SJCRH30 (cell line): ENCODE measurements at regions not wholly inside any gene's neighbourhood (a gene's known extent, or its start where the extent isn't known, plus 50 kb on each side); places are given as distances from the start of the nearest gene placed in this dataset.
"Not testable (repeated sequence)": the region's sequence is repeated elsewhere in the genome, so short reads cannot be mapped to it uniquely, and the experiment has no call there.

Source experiments
- DNase-seq, 2 experiments: peaks; one replicate each; pipeline ENCODE4 v3.0.0-alpha.2; 2015 to 2020
- H3K27ac ChIP-seq: fragments of 250-450 bp; sonication (Bioruptor Pico); 2 replicates; pipeline ENCODE4 v1.5.1; 2020; ENCODE audit warnings: mild to moderate bottlenecking, moderate library complexity
- H3K27me3 ChIP-seq: fragments of 250-450 bp; sonication (Bioruptor Pico); 2 replicates; pipeline ENCODE4 v1.5.1; 2020; ENCODE audit warnings: mild to moderate bottlenecking, moderate library complexity
- H3K36me3 ChIP-seq: fragments of 250-450 bp; sonication (Bioruptor Pico); 2 replicates; pipeline ENCODE4 v1.5.1; 2020; ENCODE audit warnings: mild to moderate bottlenecking, moderate library complexity
- H3K4me1 ChIP-seq: fragments of 250-450 bp; sonication (Bioruptor Pico); 2 replicates; pipeline ENCODE4 v1.5.1; 2020; ENCODE audit warnings: mild to moderate bottlenecking, moderate library complexity
- H3K4me3 ChIP-seq: fragments of 250-450 bp; sonication (Bioruptor Pico); 2 replicates; pipeline ENCODE4 v1.5.1; 2020; ENCODE audit warnings: mild to moderate bottlenecking, moderate library complexity
- H3K9me3 ChIP-seq: fragments of 250-450 bp; sonication (Bioruptor Pico); replicated peaks from 2 replicates; pipeline ENCODE4 v1.5.1; 2020; ENCODE audit warnings: mild to moderate bottlenecking, moderate library complexity

DNA sequence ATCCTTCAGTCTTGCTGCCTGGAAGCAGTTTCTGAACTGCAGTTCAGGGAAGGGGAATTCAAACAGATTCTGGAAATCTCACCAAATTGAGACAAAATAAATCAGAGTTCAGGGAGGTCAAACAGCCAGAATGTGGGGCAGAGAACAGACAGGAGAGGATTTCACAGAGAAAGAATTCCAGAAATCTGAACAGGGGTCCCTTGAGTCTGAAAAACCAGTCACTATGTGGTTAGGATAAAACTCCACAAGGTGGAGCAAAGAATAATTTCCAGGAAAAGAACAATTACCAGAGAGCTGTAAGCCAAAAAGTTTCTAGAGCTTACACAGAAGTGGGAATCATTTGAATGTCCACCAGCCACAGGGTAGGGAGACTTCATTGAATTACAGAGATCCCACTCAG, 84.7 kb downstream of the URB2 start:
- DNase-seq = no peak
- Histone ChIP-seq H3K27ac (no peak overlapping the region), H3K9me3 (no peaks in the 10 kb centered on the region), H3K4me1 (peaks cover under 1% of the 10 kb centered on the region; the same call in 1 of the 2 replicates), H3K27me3 (no peaks in the 10 kb centered on the region), H3K4me3 (no peak overlapping the region), H3K36me3 (no peaks in the 10 kb centered on the region)

DNA sequence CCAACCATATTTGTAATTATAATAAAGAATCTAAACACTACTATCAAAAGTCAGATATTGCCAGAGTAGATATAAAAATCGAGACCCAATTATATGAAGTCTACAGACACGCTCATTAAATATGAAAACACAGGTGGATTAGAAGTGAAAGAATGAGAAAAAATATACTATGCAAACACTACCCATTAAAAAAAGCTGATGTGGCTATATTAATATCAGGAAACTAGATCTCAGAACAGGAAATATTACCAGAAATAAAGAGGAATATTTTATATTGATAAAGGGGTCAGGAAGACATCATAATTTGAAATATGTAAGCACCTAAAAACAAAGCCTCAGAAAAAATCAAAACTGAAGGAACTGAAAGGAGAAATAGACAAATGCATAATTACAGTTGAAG, 88.3 kb downstream of the URB2 start:
- no peak for DNase-seq
- Histone ChIP-seq H3K9me3 (no peaks in the 10 kb centered on the region), H3K27me3 (no peaks in the 10 kb centered on the region), H3K27ac (no peak overlapping the region), H3K4me3 (no peak overlapping the region), H3K4me1 (peaks cover 9% of the 10 kb centered on the region; the same call in 1 of the 2 replicates), H3K36me3 (no peaks in the 10 kb centered on the region)

DNA sequence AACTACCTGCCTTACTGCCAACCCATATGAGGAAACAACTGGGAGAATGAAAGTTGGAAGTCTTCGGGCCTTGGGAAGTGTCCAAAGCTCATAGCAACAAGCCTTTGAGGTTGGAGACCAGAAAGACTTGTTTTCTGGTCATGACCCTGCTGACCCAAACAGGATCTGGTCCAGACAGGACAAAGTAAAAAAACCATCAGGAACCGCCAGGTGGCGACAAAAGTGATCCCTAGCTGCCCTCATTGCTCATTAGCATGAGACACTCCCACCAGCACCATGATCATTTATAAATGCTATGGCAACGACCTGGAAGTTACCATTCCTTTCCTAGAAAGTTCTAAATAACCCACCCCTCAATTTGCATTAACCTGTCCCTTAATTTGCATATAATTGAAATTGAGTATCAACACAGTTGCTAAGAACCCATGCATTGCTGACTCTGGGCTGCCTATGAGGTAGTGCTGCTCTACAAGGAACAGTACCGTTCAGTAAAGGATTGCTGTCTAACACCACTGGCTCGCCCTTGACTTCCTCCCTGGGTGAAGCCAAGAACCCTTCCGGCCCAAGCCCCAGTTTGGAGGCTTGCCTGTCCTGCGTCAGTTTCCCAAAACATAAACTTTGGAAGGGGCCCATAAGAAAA, 89.0 kb downstream of the URB2 start:
- Histone ChIP-seq H3K9me3 (no peaks in the 10 kb centered on the region), H3K36me3 (no peaks in the 10 kb centered on the region), H3K27me3 (no peaks in the 10 kb centered on the region), H3K4me3 (no peak overlapping the region), H3K4me1 (peaks cover 9% of the 10 kb centered on the region; the same call in 1 of the 2 replicates), H3K27ac (no peak overlapping the region)
- DNase-seq = peak in 1 of 2 experiments; percentile 19

GRCh38 chr1:229716069-229716468, 90.0 kb downstream of the URB2 start:
- Histone ChIP-seq H3K4me1 (peaks cover 9% of the 10 kb centered on the region; the same call in 1 of the 2 replicates), H3K9me3 (no peaks in the 10 kb centered on the region), H3K4me3 (no peak overlapping the region), H3K36me3 (no peaks in the 10 kb centered on the region), H3K27ac (no peak overlapping the region), H3K27me3 (no peaks in the 10 kb centered on the region)
- DNase-seq = peak in 1 of 2 experiments; percentile 24

GRCh38 chr1:229716704-229717103, 90.7 kb downstream of the URB2 start:
- Histone ChIP-seq H3K36me3 (no peaks in the 10 kb centered on the region), H3K4me3 (no peak overlapping the region), H3K4me1 (peaks cover 9% of the 10 kb centered on the region; the same call in 1 of the 2 replicates), H3K27ac (no peak overlapping the region), H3K27me3 (no peaks in the 10 kb centered on the region), H3K9me3 (no peaks in the 10 kb centered on the region)
- DNase-seq = no peak

DNA sequence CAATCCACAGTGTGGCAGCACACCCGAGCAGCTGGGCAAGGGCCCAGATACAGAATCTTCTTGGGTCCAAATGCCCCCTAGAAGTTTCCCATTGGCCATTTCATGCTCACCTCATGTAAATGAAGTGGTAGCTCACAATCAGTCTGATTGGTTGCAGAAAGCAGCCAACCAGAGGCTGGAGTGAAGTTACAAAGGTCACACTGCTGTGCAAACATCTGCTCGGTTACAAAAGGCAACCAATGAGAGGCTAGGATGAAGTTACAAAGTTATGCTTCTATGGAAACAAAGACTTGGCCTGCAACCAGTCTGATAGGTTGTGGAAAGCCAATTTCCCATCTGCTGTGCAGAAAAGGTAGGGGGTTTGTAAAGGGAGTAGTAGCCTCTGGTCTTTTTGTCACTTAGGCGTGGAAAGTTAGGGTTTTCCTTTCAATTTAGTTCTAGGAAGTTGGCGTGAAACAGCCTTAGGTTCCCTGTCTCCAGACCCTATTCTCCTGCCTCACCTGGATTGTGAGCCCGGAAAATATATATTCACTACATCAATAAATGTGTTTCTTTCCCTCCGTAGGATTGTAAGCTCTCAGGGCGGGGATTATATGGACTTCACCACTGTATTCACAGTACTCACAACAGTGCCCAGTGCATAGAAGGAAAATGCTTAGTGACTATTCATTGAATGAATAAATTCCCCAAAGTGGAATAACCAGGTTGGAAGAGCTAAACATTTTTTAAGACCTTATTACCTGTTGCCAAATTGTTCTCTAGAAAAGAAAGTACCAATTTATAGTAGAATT, 91.9 kb downstream of the URB2 start:
- DNase-seq = peak in 1 of 2 experiments; percentile 28
- H3K27ac ChIP-seq = no peak overlapping the region

GRCh38 chr1:229726061-229726460, 100.0 kb downstream of the URB2 start:
- Histone ChIP-seq H3K9me3 (no peaks in the 10 kb centered on the region), H3K36me3 (no peaks in the 10 kb centered on the region), H3K27ac (no peak overlapping the region), H3K4me1 (no peaks in the 10 kb centered on the region), H3K27me3 (no peaks in the 10 kb centered on the region), H3K4me3 (no peak overlapping the region)
- DNase-seq = no peak

More for the DNA sequence above, 91.9 kb downstream of the URB2 start:
- Histone ChIP-seq H3K9me3 (no peaks in the 10 kb centered on the region), H3K4me1 (peaks cover 9% of the 10 kb centered on the region; the same call in 1 of the 2 replicates), H3K27me3 (no peaks in the 10 kb centered on the region), H3K36me3 (no peaks in the 10 kb centered on the region), H3K4me3 (no peak overlapping the region)

DNA sequence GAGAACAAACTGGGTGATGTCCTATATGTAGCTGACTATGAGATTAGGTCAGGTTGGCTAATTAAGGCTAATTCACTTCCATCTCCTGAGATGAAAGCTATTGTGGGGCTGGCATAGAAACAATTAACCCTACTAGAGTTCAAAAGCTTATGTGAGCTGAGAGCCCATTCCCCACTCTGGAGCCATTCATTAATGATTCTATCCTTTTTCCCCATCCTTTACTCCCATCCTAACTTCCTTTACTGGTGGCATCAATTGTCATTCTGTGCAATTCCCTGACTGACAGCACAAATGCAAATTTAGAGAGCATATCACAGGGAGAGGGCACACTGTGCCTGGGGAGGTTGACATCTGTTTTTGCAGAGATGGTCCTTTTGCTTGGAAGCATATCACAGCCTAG, 103.9 kb downstream of the URB2 start:
- Histone ChIP-seq H3K27me3 (no peaks in the 10 kb centered on the region), H3K9me3 (no peaks in the 10 kb centered on the region), H3K36me3 (no peaks in the 10 kb centered on the region), H3K4me3 (no peak overlapping the region), H3K27ac (no peak overlapping the region), H3K4me1 (no peaks in the 10 kb centered on the region)
- DNase-seq = no peak

DNA sequence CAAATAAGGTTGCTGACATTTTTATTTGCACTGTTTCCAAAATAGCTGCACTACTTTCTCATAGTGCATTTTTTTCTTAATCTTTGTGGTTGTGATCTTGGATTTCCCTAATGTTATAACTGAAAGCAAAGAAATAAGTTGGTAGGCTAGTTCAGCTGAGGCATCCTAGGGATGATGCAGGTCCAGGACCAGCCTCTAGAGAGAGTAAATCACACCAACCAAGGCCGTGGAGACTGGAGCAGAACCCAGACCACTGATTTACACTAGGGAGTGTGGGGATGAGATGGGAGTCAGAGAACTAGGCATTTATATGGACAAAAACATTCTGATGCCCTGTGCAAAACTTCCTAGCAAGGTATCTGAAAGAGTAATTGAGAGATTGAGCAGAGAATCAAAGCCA, 104.5 kb downstream of the URB2 start:
- Histone ChIP-seq H3K27me3 (no peaks in the 10 kb centered on the region), H3K9me3 (no peaks in the 10 kb centered on the region; the same call in 1 of the 2 replicates), H3K4me3 (no peak overlapping the region), H3K36me3 (no peaks in the 10 kb centered on the region), H3K27ac (no peak overlapping the region), H3K4me1 (no peaks in the 10 kb centered on the region)
- no peak for DNase-seq

DNA sequence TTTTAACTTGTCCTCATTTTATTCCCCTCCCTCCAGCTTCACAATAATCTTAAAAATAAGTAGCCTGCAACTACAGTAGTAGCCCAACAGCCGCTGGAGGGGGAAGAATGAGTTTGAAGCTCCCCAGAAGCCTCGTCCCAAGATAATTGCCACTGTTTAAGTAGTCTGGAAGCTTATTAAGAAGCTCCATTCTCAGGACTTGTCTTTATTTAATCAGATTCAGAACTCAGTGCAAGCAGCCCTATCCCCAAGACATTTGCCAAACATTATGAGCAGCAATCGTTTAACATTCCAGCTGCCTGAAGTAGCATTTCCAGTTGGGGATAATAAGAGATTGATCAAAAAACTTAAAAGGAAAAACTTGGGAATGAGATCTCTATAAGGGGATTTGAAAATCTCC, 106.0 kb downstream of the URB2 start:
- no peak overlapping the region for H3K27ac ChIP-seq
- DNase-seq = no peak
- H3K4me3 ChIP-seq = no peak overlapping the region
- H3K27me3 ChIP-seq = no peaks in the 10 kb centered on the region
- no peaks in the 10 kb centered on the region for H3K4me1 ChIP-seq
- H3K36me3 ChIP-seq = no peaks in the 10 kb centered on the region
- peaks cover 5% of the 10 kb centered on the region for H3K9me3 ChIP-seq

- Histone ChIP-seq H3K4me3 (no peak overlapping the region), H3K36me3 (no peaks in the 10 kb centered on the region), H3K4me1 (no peaks in the 10 kb centered on the region), H3K27me3 (no peaks in the 10 kb centered on the region), H3K27ac (no peak overlapping the region), H3K9me3 (peaks cover 5% of the 10 kb centered on the region)
- DNase-seq = no peak
Measured at GRCh38 chr1:229736376-229736775, 110.3 kb downstream of the URB2 start.

DNA sequence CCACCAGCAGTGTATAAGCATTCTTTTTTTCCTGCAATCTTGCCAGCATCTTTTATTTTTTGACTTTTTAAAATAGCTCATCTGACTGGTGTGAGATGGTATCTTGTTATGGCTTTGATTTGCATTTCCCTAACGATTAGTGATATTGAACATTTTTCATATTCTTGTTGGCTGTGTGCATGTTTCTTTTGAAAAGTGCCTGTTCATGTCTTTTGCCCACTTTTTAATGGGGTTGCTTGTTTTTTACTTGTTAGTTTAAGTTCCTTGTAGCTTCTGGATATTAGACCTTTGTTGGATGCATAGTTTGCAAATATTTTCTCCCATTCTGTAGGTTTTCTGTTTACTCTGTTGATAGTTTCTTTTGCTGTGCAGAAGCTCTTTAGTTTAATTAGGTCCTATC, 116.6 kb downstream of the URB2 start:
- H3K27ac ChIP-seq, DNase-seq, H3K27me3 ChIP-seq: not testable (repeated sequence)

DNA sequence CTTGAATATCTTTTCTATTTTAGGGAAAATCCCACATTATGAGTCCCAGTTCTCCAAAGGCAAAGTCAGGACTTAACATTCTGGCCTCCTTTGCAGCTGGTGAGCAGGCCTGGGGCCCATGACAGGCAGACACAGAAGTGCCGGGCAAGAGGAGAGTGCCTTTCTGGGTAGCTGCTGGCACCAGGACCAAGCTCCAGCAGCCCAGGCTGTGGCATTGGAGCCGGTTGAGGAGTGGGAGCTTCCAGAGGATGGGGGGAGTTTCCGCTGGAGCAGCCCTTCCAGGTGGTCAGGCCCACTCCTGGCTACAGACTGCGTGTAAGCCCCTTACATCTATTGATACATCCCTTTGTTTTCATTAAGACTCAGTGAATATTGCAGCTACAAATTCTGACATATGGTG, 123.9 kb downstream of the URB2 start:
- Histone ChIP-seq H3K9me3 (no peaks in the 10 kb centered on the region), H3K4me3 (no peak overlapping the region), H3K27ac (no peak overlapping the region), H3K27me3 (no peaks in the 10 kb centered on the region), H3K36me3 (no peaks in the 10 kb centered on the region), H3K4me1 (no peaks in the 10 kb centered on the region)
- DNase-seq = no peak

More for the DNA sequence above, 116.6 kb downstream of the URB2 start:
- not testable (repeated sequence) for H3K4me1 ChIP-seq, H3K36me3 ChIP-seq, H3K9me3 ChIP-seq, H3K4me3 ChIP-seq

- no peaks in the 10 kb centered on the region for H3K36me3 ChIP-seq
- no peaks in the 10 kb centered on the region for H3K9me3 ChIP-seq
- H3K4me1 ChIP-seq = no peaks in the 10 kb centered on the region
- no peak overlapping the region for H3K4me3 ChIP-seq
- DNase-seq = no peak
- no peak overlapping the region for H3K27ac ChIP-seq
- H3K27me3 ChIP-seq = no peaks in the 10 kb centered on the region
Measured at GRCh38 chr1:229751610-229752009, 125.6 kb downstream of the URB2 start.

GRCh38 chr1:229752679-229753078, 126.6 kb downstream of the URB2 start:
- no peaks in the 10 kb centered on the region for H3K36me3 ChIP-seq
- no peak for DNase-seq
- H3K27me3 ChIP-seq = no peaks in the 10 kb centered on the region
- H3K4me1 ChIP-seq = no peaks in the 10 kb centered on the region
- H3K9me3 ChIP-seq = no peaks in the 10 kb centered on the region
- no peak overlapping the region for H3K4me3 ChIP-seq
- H3K27ac ChIP-seq = no peak overlapping the region
